MM.1S (cell line): ENCODE measurements at regions not wholly inside any gene's neighbourhood (a gene's known extent, or its start where the extent isn't known, plus 50 kb on each side); places are given as distances from the start of the nearest gene placed in this dataset.

Experiments used
- DNase-seq: peaks from one replicate; pipeline ENCODE4 v3.0.0-alpha.2; 2015
- H2AFZ ChIP-seq: fragments of 300-600 bp; sonication (generic); 2 replicates; pipeline ENCODE4 v1.6.0; 2016; ENCODE audit warnings: antibody characterized with exemption, low read length
- H3F3A ChIP-seq: fragments of 300-600 bp; sonication (generic); 2 replicates; pipeline ENCODE4 v1.6.1; 2016; ENCODE audit warnings: mild to moderate bottlenecking, antibody characterized with exemption, low read length, moderate library complexity, mixed read lengths; ENCODE audit not compliant: insufficient read depth
- H3K27ac ChIP-seq: fragments of 300-600 bp; sonication (generic); 2 replicates; pipeline ENCODE4 v1.5.1; 2016; ENCODE audit warnings: mild to moderate bottlenecking, low read length
- H3K27me3 ChIP-seq: fragments of 300-600 bp; sonication (generic); replicated peaks from 2 replicates; pipeline ENCODE4 v1.6.0; 2016; ENCODE audit warnings: low read length; ENCODE audit not compliant: insufficient read depth
- H3K36me3 ChIP-seq: fragments of 300-600 bp; sonication (generic); replicated peaks from 2 replicates; pipeline ENCODE4 v1.6.1; 2016; ENCODE audit warnings: mild to moderate bottlenecking, low read length, mixed read lengths; ENCODE audit not compliant: insufficient read depth
- H3K4me1 ChIP-seq: fragments of 300-600 bp; sonication (generic); 2 replicates; pipeline ENCODE4 v1.6.1; 2016; ENCODE audit warnings: low read length, mixed read lengths
- H3K4me2 ChIP-seq: fragments of 300-600 bp; sonication (generic); 2 replicates; pipeline ENCODE4 v1.6.0; 2016; ENCODE audit warnings: low read depth, low read length
- H3K4me3 ChIP-seq: fragments of 300-600 bp; sonication (generic); 2 replicates; pipeline ENCODE4 v1.5.1; 2016; ENCODE audit warnings: low read length, mixed read lengths
- H3K79me2 ChIP-seq: fragments of 300-600 bp; sonication (generic); 2 replicates; pipeline ENCODE4 v1.6.1; 2016; ENCODE audit warnings: mixed run types, low read length, mixed read lengths
- H3K9ac ChIP-seq: fragments of 300-600 bp; sonication (generic); 2 replicates; pipeline ENCODE4 v1.6.1; 2016; ENCODE audit warnings: low read length, mixed read lengths
- H3K9me2 ChIP-seq: fragments of 300-600 bp; sonication (generic); replicated peaks from 2 replicates; pipeline ENCODE4 v1.6.1; 2016; ENCODE audit warnings: mild to moderate bottlenecking, low read length, mixed read lengths; ENCODE audit not compliant: insufficient read depth
- H3K9me3 ChIP-seq: fragments of 300-600 bp; sonication (generic); replicated peaks from 2 replicates; pipeline ENCODE4 v1.6.1; 2016; ENCODE audit warnings: mild to moderate bottlenecking, low read length, mixed read lengths; ENCODE audit not compliant: insufficient read depth
- H4K20me1 ChIP-seq: fragments of 300-600 bp; sonication (generic); 2 replicates; pipeline ENCODE4 v1.6.1; 2016; ENCODE audit warnings: mild to moderate bottlenecking, low read length, moderate library complexity, mixed read lengths; ENCODE audit not compliant: insufficient read depth
- CTCF ChIP-seq: fragments of 300-600 bp; sonication (generic); IDR thresholded peaks from 2 replicates; pipeline ENCODE4 v1.5.1; 2016; ENCODE audit warnings: antibody characterized with exemption, low read length, mixed read lengths
- EZH2 ChIP-seq: fragments of 300-600 bp; sonication (generic); optimal IDR thresholded peaks from 2 replicates; pipeline ENCODE3; 2017; ENCODE audit warnings: low read depth, mild to moderate bottlenecking, antibody characterized with exemption, low read length, mixed read lengths
- EZH2phosphoT487 ChIP-seq: fragments of 300-600 bp; sonication (generic); IDR thresholded peaks from 2 replicates; pipeline ENCODE4 v1.6.1; 2018; ENCODE audit warnings: antibody characterized with exemption, low read length

- Histone ChIP-seq H3K9ac (no peak overlapping the region), H3K9me2 (no peaks in the 10 kb centered on the region), H2AFZ (no peak overlapping the region), H3K4me3 (no peak overlapping the region), H3K9me3 (no peaks in the 10 kb centered on the region), H3K36me3 (no peaks in the 10 kb centered on the region), H3K27me3 (no peaks in the 10 kb centered on the region), H3K79me2 (no peaks in the 10 kb centered on the region), H3K4me1 (0 out of 2 replicates have a peak, but pooled peaks cover 2% of the 10 kb centered on the region), H4K20me1 (no peaks in the 10 kb centered on the region), H3K27ac (no peak overlapping the region), H3K4me2 (no peak overlapping the region), H3F3A (no peaks in the 10 kb centered on the region)
- TF ChIP-seq EZH2phosphoT487 (no peak), EZH2 (no peak), CTCF (no peak)
- no peak for DNase-seq
Observed at GRCh38 chr1:58890113-58890512, 106.3 kb upstream of the JUN start.

- no peak overlapping the region for H2AFZ ChIP-seq
- no peaks in the 10 kb centered on the region for H3K9me2 ChIP-seq
- no peaks in the 10 kb centered on the region for H3K4me1 ChIP-seq
- H3K79me2 ChIP-seq = no peaks in the 10 kb centered on the region
- no peaks in the 10 kb centered on the region for H3F3A ChIP-seq
- no peaks in the 10 kb centered on the region for H4K20me1 ChIP-seq
- no peaks in the 10 kb centered on the region for H3K36me3 ChIP-seq
- no peak overlapping the region for H3K9ac ChIP-seq
- no peak overlapping the region for H3K4me2 ChIP-seq
- H3K4me3 ChIP-seq = no peak overlapping the region
- DNase-seq = no peak
- no peak overlapping the region for H3K27ac ChIP-seq
- H3K27me3 ChIP-seq = no peaks in the 10 kb centered on the region
- TF ChIP-seq CTCF = no peak
- no peak for TF ChIP-seq EZH2phosphoT487
- H3K9me3 ChIP-seq = no peaks in the 10 kb centered on the region
Observed at GRCh38 chr1:58890609-58891008, 106.8 kb upstream of the JUN start.

- no peak overlapping the region for H3K9ac ChIP-seq
- H3K4me3 ChIP-seq = no peak overlapping the region
- no peaks in the 10 kb centered on the region for H3F3A ChIP-seq
- H3K4me1 ChIP-seq = no peaks in the 10 kb centered on the region
- H3K27ac ChIP-seq = no peak overlapping the region
- H3K36me3 ChIP-seq = no peaks in the 10 kb centered on the region
- no peaks in the 10 kb centered on the region for H3K27me3 ChIP-seq
- H4K20me1 ChIP-seq = no peaks in the 10 kb centered on the region
- H3K9me2 ChIP-seq = no peaks in the 10 kb centered on the region
- no peak for DNase-seq
- no peaks in the 10 kb centered on the region for H3K9me3 ChIP-seq
- TF ChIP-seq CTCF (no peak), EZH2 (no peak), EZH2phosphoT487 (no peak)
- no peak overlapping the region for H2AFZ ChIP-seq
- H3K4me2 ChIP-seq = no peak overlapping the region
- H3K79me2 ChIP-seq = no peaks in the 10 kb centered on the region
Observed at GRCh38 chr1:58891347-58891746, 107.5 kb upstream of the JUN start.
